ENCODE measurements at regions not wholly inside any gene's neighbourhood (a gene's known extent, or its start where the extent isn't known, plus 50 kb on each side); places are given as distances from the start of the nearest gene placed in this dataset.

DNA sequence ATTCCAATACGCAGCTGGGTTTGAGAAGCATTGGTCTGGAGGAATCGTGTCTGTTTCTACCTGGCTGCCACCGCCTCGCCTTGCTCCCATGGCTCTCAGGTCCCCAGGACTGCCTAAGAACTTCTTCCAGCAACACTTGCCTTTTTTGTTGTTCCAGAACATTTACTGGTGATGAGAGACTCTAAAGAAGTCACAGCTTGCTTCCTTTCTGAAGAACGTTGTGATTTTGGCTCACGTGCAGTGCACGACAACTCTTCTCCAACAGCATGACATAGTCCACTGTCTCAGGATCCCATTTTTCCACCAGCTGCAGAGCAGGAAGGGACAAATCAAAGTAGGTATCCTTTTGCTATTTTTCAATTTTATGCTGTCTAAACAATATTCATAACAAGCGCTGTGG lies 940.9 kb downstream of the SLC4A3 start:
- H3K27me3 Mint-ChIP-seq: no peaks in the 10 kb centered on the region
- no peak overlapping the region for H3K27ac Mint-ChIP-seq
- ChIA-PET CTCF (no interaction called here), POLR2A (no interaction called here)
- ATAC-seq (ENCODE audit: low read depth) (no peak), DNase-seq (no peak)
- TF ChIP-seq CTCF (IDR thresholded peaks at IDR 0.05): no peak
- no peaks in the 10 kb centered on the region for H3K4me1 Mint-ChIP-seq
- H3K4me3 Mint-ChIP-seq: no peak overlapping the region
- H3K9me3 Mint-ChIP-seq: no peaks in the 10 kb centered on the region
- intact Hi-C loops (cut with micrococcal nuclease): no loop called here
- no peaks in the 10 kb centered on the region for H3K36me3 Mint-ChIP-seq (ENCODE audit: low read depth)

DNA sequence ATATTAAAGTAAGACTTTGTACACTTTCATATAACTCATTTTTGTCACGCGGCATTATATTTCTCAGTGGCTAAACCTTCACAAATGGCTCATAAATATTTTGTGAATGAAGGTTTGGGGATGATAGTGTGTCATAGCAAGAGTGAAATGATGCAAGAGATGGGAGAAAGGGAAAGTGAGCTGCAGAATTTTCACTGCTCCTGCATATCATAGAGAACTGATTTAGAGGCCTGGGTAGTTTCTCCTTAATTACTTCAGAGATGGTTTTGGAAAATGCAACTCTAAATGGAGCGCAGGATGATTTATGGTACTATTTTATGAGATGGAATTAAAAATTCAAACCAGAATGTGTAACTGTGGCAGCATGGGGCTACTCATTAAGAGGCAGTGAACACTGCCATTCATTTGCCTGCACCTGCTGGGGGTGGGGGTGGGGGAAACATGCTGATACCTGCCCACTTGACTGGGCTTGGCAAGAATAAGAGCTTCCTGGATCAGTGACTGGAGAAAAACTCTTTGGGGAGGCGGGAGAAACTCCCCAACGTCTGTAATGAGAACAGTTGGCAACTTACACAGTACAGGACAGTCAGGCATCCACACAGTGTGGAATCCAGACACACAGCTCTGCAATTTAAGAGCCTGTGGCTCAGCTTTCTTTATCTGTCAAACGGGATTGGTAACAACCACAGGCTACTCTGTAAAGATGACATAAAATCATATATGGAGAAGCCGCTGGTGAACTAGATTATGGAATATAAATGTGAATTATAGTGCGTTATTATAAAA lies 941.9 kb downstream of the SLC4A3 start:
- ATAC-seq (ENCODE audit: low read depth): no peak
- no peaks in the 10 kb centered on the region for H3K27me3 Mint-ChIP-seq
- POLR2A ChIA-PET: no interaction called here
- H3K36me3 Mint-ChIP-seq (ENCODE audit: low read depth): no peaks in the 10 kb centered on the region
- no peak overlapping the region for H3K27ac Mint-ChIP-seq
- CTCF ChIA-PET: no interaction called here
- no peak for TF ChIP-seq CTCF (IDR thresholded peaks at IDR 0.05)
- H3K4me3 Mint-ChIP-seq: no peak overlapping the region
- H3K4me1 Mint-ChIP-seq: no peaks in the 10 kb centered on the region
- no peaks in the 10 kb centered on the region for H3K9me3 Mint-ChIP-seq
- no peak for DNase-seq
- intact Hi-C loops (cut with micrococcal nuclease): no loop called here

GRCh38 chr2:220572385-220572784 lies 945.0 kb downstream of the SLC4A3 start:
- CTCF ChIA-PET: no interaction called here
- no peak for TF ChIP-seq CTCF (IDR thresholded peaks at IDR 0.05)
- DNase-seq (no peak), ATAC-seq (ENCODE audit: low read depth) (no peak)
- intact Hi-C loops (cut with micrococcal nuclease): no loop called here
- H3K4me1 Mint-ChIP-seq: no peaks in the 10 kb centered on the region
- POLR2A ChIA-PET: no interaction called here
- no peak overlapping the region for H3K27ac Mint-ChIP-seq
- no peaks in the 10 kb centered on the region for H3K27me3 Mint-ChIP-seq
- H3K9me3 Mint-ChIP-seq: no peaks in the 10 kb centered on the region
- no peaks in the 10 kb centered on the region for H3K36me3 Mint-ChIP-seq (ENCODE audit: low read depth)
- no peak overlapping the region for H3K4me3 Mint-ChIP-seq

GRCh38 chr2:220574038-220574437 lies 946.6 kb downstream of the SLC4A3 start:
- Mint-ChIP-seq H3K4me1 (no peaks in the 10 kb centered on the region), H3K27ac (no peak overlapping the region), H3K4me3 (no peak overlapping the region), H3K36me3 (ENCODE audit: low read depth) (no peaks in the 10 kb centered on the region), H3K27me3 (peaks cover 1% of the 10 kb centered on the region), H3K9me3 (no peaks in the 10 kb centered on the region)
- no peak for DNase-seq
- no peak for ATAC-seq (ENCODE audit: low read depth)
- intact Hi-C loops (cut with micrococcal nuclease): no loop called here
- ChIA-PET CTCF (no interaction called here), POLR2A (no interaction called here)
- TF ChIP-seq CTCF (IDR thresholded peaks at IDR 0.05): no peak

DNA sequence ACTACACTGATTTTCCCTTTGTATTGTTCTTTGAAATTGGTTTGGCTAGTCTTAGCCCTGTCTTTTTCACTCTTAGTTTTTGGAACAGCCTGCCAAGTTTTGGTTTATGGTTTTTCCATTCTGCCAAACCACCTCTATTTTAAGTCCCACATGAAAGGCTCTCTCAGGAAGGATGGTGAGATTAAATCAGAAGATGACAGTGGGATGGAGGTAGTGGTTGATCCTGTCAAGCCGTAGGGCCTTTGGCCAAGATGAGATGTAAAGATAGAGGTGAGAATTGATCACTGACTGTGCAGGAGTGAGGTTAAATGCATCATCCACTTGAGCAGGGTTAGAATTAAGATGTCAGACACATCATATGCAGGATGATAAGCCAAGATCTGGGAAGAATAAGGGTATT lies 948.5 kb downstream of the SLC4A3 start:
- no peak for DNase-seq
- TF ChIP-seq CTCF (IDR thresholded peaks at IDR 0.05): no peak
- Mint-ChIP-seq H3K4me1 (no peaks in the 10 kb centered on the region), H3K27me3 (peaks cover 1% of the 10 kb centered on the region), H3K27ac (no peak overlapping the region), H3K4me3 (no peak overlapping the region), H3K9me3 (no peaks in the 10 kb centered on the region), H3K36me3 (ENCODE audit: low read depth) (no peaks in the 10 kb centered on the region)
- POLR2A ChIA-PET: no interaction called here
- intact Hi-C loops (cut with micrococcal nuclease): no loop called here
- ATAC-seq (ENCODE audit: low read depth): no peak
- CTCF ChIA-PET: no interaction called here
